HepG2 (cell line): ENCODE measurements at regions not wholly inside any gene's neighbourhood (a gene's known extent, or its start where the extent isn't known, plus 50 kb on each side); places are given as distances from the start of the nearest gene placed in this dataset.

Experiments used
- ATAC-seq: fragments of 200-7000 bp; cut with Tn5 transposase; 3 replicates; pipeline ENCODE4 v1.9.1; 2020; ENCODE audit warnings: mild to moderate bottlenecking, moderate library complexity
- BruUV-seq: library from RNA; stranded (reverse); fragments of 400-500 nt; replicated peaks from 2 replicates; lab custom pipeline; 2021; lab: Mats Ljungman, UMichigan
- CTCF ChIA-PET: fragments of 300-600 bp; formaldehyde crosslinking; extraction: SDS; loops from one replicate; lab custom pipeline; 2021; ENCODE audit warnings: low total read pairs, inconsistent platforms, low intra/inter-chr PET ratio; lab: Yijun Ruan, JAX
- POLR2A ChIA-PET: fragments of 350-600 bp; sonication (Branson Sonifier 250); formaldehyde crosslinking; loops from one replicate; lab custom pipeline; 2020; ENCODE audit warnings: antibody characterized with exemption, inconsistent platforms; lab: Yijun Ruan, JAX
- DNase-seq: peaks from one replicate; pipeline ENCODE4 v3.0.0-alpha.2; 2015; ENCODE audit warnings: low spot score
- FAIRE-seq: peaks from 3 replicates; lab custom pipeline; 2011; peaks lifted over from hg19 to GRCh38; lab: Jason Lieb, UNC
- H2AFZ ChIP-seq: one replicate; pipeline ENCODE4 v1.6.1; 2011; ENCODE audit warnings: low read length, inconsistent platforms
- H3K27ac ChIP-seq: fragments of 300-600 bp; 3 replicates; pipeline ENCODE4 v1.8.0; 2011; ENCODE audit warnings: mixed run types, mild to moderate bottlenecking, mixed read lengths, low read length, inconsistent platforms; ENCODE audit not compliant: insufficient read depth; ENCODE audit errors: extremely low read length
- H3K27me3 ChIP-seq, 2 experiments: fragments of 200-600 bp in 1 of 2; 2 replicates in 1 of 2; 3 replicates in 1 of 2; pipeline versions ENCODE4 v1.6.0 to v1.8.0; 2011; ENCODE audit warnings: low read length in 2 of 2, mild to moderate bottlenecking in 2 of 2, moderate library complexity in 2 of 2, inconsistent platforms in 1 of 2; ENCODE audit not compliant: insufficient read depth in 2 of 2, control insufficient read depth in 1 of 2
- H3K36me3 ChIP-seq, 2 experiments: fragments of 200-600 bp in 1 of 2; replicated peaks in 1 of 2; 2 replicates in 1 of 2; 3 replicates in 1 of 2; pipeline versions ENCODE4 v1.5.1 to v1.8.0; 2011; ENCODE audit warnings: low read length in 2 of 2, inconsistent platforms in 1 of 2; ENCODE audit not compliant: insufficient read depth in 2 of 2, control insufficient read depth in 1 of 2
- H3K4me1 ChIP-seq: 2 replicates; pipeline ENCODE4 v1.5.1; 2012; ENCODE audit warnings: low read length, inconsistent platforms; ENCODE audit not compliant: insufficient read depth
- H3K4me2 ChIP-seq: 2 replicates; pipeline ENCODE4 v1.6.0; 2011; ENCODE audit warnings: low read depth, low read length, inconsistent platforms
- H3K4me3 ChIP-seq, 3 experiments: fragments of 200-600 bp in 1 of 3; sonication (generic), shearing (Covaris generic) in 1 of 3; replicated peaks in 1 of 3; 2 replicates each; pipeline ENCODE4 v1.5.1; 2011 to 2016; ENCODE audit warnings: low read length in 3 of 3, inconsistent platforms in 2 of 3, low read depth in 2 of 3, mild to moderate bottlenecking in 2 of 3, control low read depth in 1 of 3, mixed read lengths in 1 of 3; ENCODE audit not compliant: insufficient read depth in 1 of 3
- H3K79me2 ChIP-seq: one replicate; pipeline ENCODE4 v1.6.1; 2011; ENCODE audit warnings: low read length, inconsistent platforms; ENCODE audit not compliant: insufficient read depth
- H3K9ac ChIP-seq: 2 replicates; pipeline ENCODE4 v1.6.0; 2011; ENCODE audit warnings: mild to moderate bottlenecking, low read depth, low read length, inconsistent platforms; ENCODE audit not compliant: insufficient read depth
- H3K9me3 ChIP-seq: 2 replicates; pipeline ENCODE4 v1.5.1; 2012; ENCODE audit warnings: mild to moderate bottlenecking, low read length
- H4K20me1 ChIP-seq: 2 replicates; pipeline ENCODE4 v1.6.0; 2011; ENCODE audit warnings: inconsistent platforms, mild to moderate bottlenecking, low read length, moderate library complexity; ENCODE audit not compliant: insufficient read depth
- CENPT ChIP-seq: sonication (generic); formaldehyde crosslinking; IDR thresholded peaks from 2 replicates; pipeline ENCODE4 v1.8.0; 2022; ENCODE audit warnings: low read depth, mild to moderate bottlenecking, moderate library complexity, missing genetic modification reagents
- FLYWCH1 ChIP-seq: sonication (generic); formaldehyde crosslinking; IDR thresholded peaks from 2 replicates; pipeline ENCODE4 v1.8.1; 2023; ENCODE audit warnings: mild to moderate bottlenecking, missing genetic modification reagents
- GTF2F1 ChIP-seq: fragments of 150-350 bp; IDR thresholded peaks from 2 replicates; pipeline ENCODE4 v1.6.1; 2014; ENCODE audit warnings: low read length
- KAT2B ChIP-seq: fragments of 150-350 bp; IDR thresholded peaks from 2 replicates; pipeline ENCODE4 v1.6.1; 2014; ENCODE audit warnings: low read depth, low read length, borderline replicate concordance
- PAXIP1 ChIP-seq: sonication (generic); formaldehyde crosslinking; conservative IDR thresholded peaks from 2 replicates; pipeline ENCODE4 v1.4.0; 2020; ENCODE audit warnings: mild to moderate bottlenecking, missing genetic modification reagents, moderate library complexity
- RFXAP ChIP-seq: sonication (generic); formaldehyde crosslinking; IDR thresholded peaks from 2 replicates; pipeline ENCODE4 v1.4.0; 2020; ENCODE audit warnings: missing genetic modification reagents, borderline replicate concordance
- ZFP91 ChIP-seq: sonication (generic); formaldehyde crosslinking; IDR thresholded peaks from 2 replicates; pipeline ENCODE4 v1.9.0; 2022; ENCODE audit warnings: missing genetic modification reagents, mild to moderate bottlenecking, borderline replicate concordance
- ZFY ChIP-seq: sonication (generic); formaldehyde crosslinking; IDR thresholded peaks from 2 replicates; pipeline ENCODE4 v1.4.0; 2020; ENCODE audit warnings: missing genetic modification reagents
- ZNF256 ChIP-seq: sonication (generic); formaldehyde crosslinking; conservative IDR thresholded peaks from 2 replicates; pipeline ENCODE4 v1.4.0; 2020; ENCODE audit warnings: missing genetic modification reagents
- ZNF343 ChIP-seq: sonication (generic); formaldehyde crosslinking; IDR thresholded peaks from 2 replicates; pipeline ENCODE4 v1.4.0; 2020; ENCODE audit warnings: mild to moderate bottlenecking, missing genetic modification reagents
- ZNF720 ChIP-seq: sonication (generic); formaldehyde crosslinking; IDR thresholded peaks from 2 replicates; pipeline ENCODE4 v1.4.0; 2020; ENCODE audit warnings: missing genetic modification reagents
- WGBS: methylation state at CpG from one replicate; pipeline ENCODE4 v1.1.6; 2017; ENCODE audit warnings: low lambda C conversion rate; 5-methylcytosine and 5-hydroxymethylcytosine counted together
- in situ Hi-C: cut with HindIII; loops from 2 replicates; pipeline ENCODE4 v1.10.0; 2017; ENCODE audit warnings: low pct_unique_long_range_greater_than_20kb; ENCODE audit not compliant: extremely low pct_ligation_motif_present
- intact Hi-C: fragments of 100-400 bp; cut with micrococcal nuclease; formaldehyde crosslinking; loops from one replicate; pipeline ENCODE4 v1.10.0; 2022; ENCODE audit not compliant: unreplicated experiment
- TF ChIP-seq, protein P1 (sequence below): fragments of 450-650 bp; IDR thresholded peaks from 2 replicates; pipeline ENCODE4 v1.6.1; 2017; ENCODE audit warnings: mild to moderate bottlenecking

GRCh38 chr15:93917181-93917580, 314.2 kb upstream of the MCTP2 start:
- CTCF ChIA-PET, result no interaction called here
- FAIRE-seq (no peak), ATAC-seq (no peak), DNase-seq (no peak)
- POLR2A ChIA-PET, result no interaction called here
- TF ChIP-seq GTF2F1 (no peak), KAT2B (no peak), FLYWCH1 (no peak)
- 39% methylated on average over 1 of the region's 1 CpG for WGBS
- Histone ChIP-seq H4K20me1 (no peaks in the 10 kb centered on the region), H3K4me3 (no peak overlapping the region), H3K9me3 (no peaks in the 10 kb centered on the region), H2AFZ (no peak overlapping the region), H3K9ac (no peak overlapping the region), H3K27ac (no peak overlapping the region), H3K27me3 (no peaks in the 10 kb centered on the region), H3K36me3 (no peaks in the 10 kb centered on the region), H3K79me2 (no peaks in the 10 kb centered on the region), H3K4me1 (no peaks in the 10 kb centered on the region), H3K4me2 (no peak overlapping the region)
- no TSS peak for BruUV-seq
- in situ Hi-C loops (no loop called here), intact Hi-C loops (no loop called here)

DNA sequence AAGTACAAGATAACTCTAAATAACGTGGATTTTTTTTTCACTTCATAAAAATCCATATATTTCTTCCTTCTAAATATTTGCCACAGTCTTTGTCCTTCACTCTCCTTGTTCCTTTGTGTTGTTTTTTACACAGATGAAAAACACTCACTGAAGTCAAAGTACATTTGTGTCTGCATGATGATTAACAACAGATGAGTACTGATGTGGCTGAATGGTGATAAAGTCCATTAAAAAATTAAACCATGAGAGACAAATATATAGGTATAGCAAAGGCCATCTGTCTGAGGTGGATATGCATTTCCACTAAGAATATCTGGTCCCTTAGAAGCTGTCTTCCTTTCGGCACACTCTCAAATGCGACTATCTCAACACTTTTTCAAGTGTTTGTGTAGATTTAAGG, 317.5 kb upstream of the MCTP2 start:
- in situ Hi-C loops, result no loop called here
- H3K27ac ChIP-seq, result no peak overlapping the region
- 3% methylated on average over 3 of the region's 3 CpGs for WGBS
- BruUV-seq, result no TSS peak
- FAIRE-seq (no peak), ATAC-seq (no peak), DNase-seq (no peak)
- H3K4me2 ChIP-seq, result no peak overlapping the region
- no peaks in the 10 kb centered on the region for H3K4me1 ChIP-seq
- CTCF ChIA-PET, result no interaction called here
- H3K9ac ChIP-seq, result no peak overlapping the region
- H3K4me3 ChIP-seq, result no peak overlapping the region
- intact Hi-C loops, result no loop called here
- no peaks in the 10 kb centered on the region for H3K79me2 ChIP-seq
- no peak overlapping the region for H2AFZ ChIP-seq
- POLR2A ChIA-PET, result no interaction called here
- no peaks in the 10 kb centered on the region for H3K9me3 ChIP-seq
- H4K20me1 ChIP-seq, result no peaks in the 10 kb centered on the region
- H3K36me3 ChIP-seq, result no peaks in the 10 kb centered on the region
- no peaks in the 10 kb centered on the region for H3K27me3 ChIP-seq
- TF ChIP-seq ZNF343 (CRISPR knock-in tag), result no peak
- TF ChIP-seq, protein P1, sequence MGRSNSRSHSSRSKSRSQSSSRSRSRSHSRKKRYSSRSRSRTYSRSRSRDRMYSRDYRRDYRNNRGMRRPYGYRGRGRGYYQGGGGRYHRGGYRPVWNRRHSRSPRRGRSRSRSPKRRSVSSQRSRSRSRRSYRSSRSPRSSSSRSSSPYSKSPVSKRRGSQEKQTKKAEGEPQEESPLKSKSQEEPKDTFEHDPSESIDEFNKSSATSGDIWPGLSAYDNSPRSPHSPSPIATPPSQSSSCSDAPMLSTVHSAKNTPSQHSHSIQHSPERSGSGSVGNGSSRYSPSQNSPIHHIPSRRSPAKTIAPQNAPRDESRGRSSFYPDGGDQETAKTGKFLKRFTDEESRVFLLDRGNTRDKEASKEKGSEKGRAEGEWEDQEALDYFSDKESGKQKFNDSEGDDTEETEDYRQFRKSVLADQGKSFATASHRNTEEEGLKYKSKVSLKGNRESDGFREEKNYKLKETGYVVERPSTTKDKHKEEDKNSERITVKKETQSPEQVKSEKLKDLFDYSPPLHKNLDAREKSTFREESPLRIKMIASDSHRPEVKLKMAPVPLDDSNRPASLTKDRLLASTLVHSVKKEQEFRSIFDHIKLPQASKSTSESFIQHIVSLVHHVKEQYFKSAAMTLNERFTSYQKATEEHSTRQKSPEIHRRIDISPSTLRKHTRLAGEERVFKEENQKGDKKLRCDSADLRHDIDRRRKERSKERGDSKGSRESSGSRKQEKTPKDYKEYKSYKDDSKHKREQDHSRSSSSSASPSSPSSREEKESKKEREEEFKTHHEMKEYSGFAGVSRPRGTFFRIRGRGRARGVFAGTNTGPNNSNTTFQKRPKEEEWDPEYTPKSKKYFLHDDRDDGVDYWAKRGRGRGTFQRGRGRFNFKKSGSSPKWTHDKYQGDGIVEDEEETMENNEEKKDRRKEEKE, result no peak
- no peak for TF ChIP-seq ZFP91 (CRISPR knock-in tag)
- TF ChIP-seq CENPT (CRISPR knock-in tag), result no peak
- TF ChIP-seq PAXIP1 (CRISPR knock-in tag), result no peak
- TF ChIP-seq ZNF256 (CRISPR knock-in tag), result no peak
- no peak for TF ChIP-seq ZNF720 (CRISPR knock-in tag)
- TF ChIP-seq RFXAP, result no peak
- TF ChIP-seq ZFY, result no peak
